NCI-H1436 (cell line): ENCODE measurements at regions not wholly inside any gene's neighbourhood (a gene's known extent, or its start where the extent isn't known, plus 50 kb on each side); places are given as distances from the start of the nearest gene placed in this dataset.

Experiments used
- DNase-seq: peaks from one replicate; lab custom pipeline; 2025; lab: John Stamatoyannopoulos, UW

GRCh38 chr13:80033286-80033685, 307.6 kb downstream of the SPRY2 start:
- no peak for DNase-seq

GRCh38 chr13:80030491-80030890, 310.4 kb downstream of the SPRY2 start:
- DNase-seq, result no peak

- no peak for DNase-seq
These were observed 311.8 kb downstream of the SPRY2 start for GRCh38 chr13:80029170-80029569.

- no peak for DNase-seq
These were observed 318.8 kb downstream of the SPRY2 start for GRCh38 chr13:80022146-80022545.

- DNase-seq, result no peak
These were observed 328.7 kb downstream of the SPRY2 start for GRCh38 chr13:80012251-80012650.

GRCh38 chr13:80011448-80012212, 329.3 kb downstream of the SPRY2 start:
- DNase-seq, result no peak

GRCh38 chr13:80010846-80011245, 330.1 kb downstream of the SPRY2 start:
- DNase-seq, result no peak

GRCh38 chr13:80010286-80010831, 330.6 kb downstream of the SPRY2 start:
- DNase-seq, result no peak

GRCh38 chr13:80009760-80010159, 331.2 kb downstream of the SPRY2 start:
- no peak for DNase-seq

GRCh38 chr13:80006940-80007339, 334.0 kb downstream of the SPRY2 start:
- DNase-seq, result no peak

GRCh38 chr13:80001510-80001842, 339.4 kb downstream of the SPRY2 start:
- DNase-seq, result no peak

- no peak for DNase-seq
These were observed 340.0 kb downstream of the SPRY2 start for GRCh38 chr13:80000684-80001509.

GRCh38 chr13:79999601-80000000, 341.3 kb downstream of the SPRY2 start:
- DNase-seq, result no peak

- DNase-seq, result no peak
These were observed 342.5 kb downstream of the SPRY2 start for GRCh38 chr13:79998381-79998880.

GRCh38 chr13:79997244-79997643, 343.7 kb downstream of the SPRY2 start:
- no peak for DNase-seq

- DNase-seq, result no peak
These were observed 345.6 kb downstream of the SPRY2 start for GRCh38 chr13:79995334-79995733.

GRCh38 chr13:79992111-79992510, 348.8 kb downstream of the SPRY2 start:
- DNase-seq, result no peak

- DNase-seq, result no peak
These were observed 350.9 kb downstream of the SPRY2 start for GRCh38 chr13:79990048-79990447.

- DNase-seq, result no peak
These were observed 351.7 kb downstream of the SPRY2 start for GRCh38 chr13:79989217-79989661.

GRCh38 chr13:79988573-79988972, 352.4 kb downstream of the SPRY2 start:
- no peak for DNase-seq

GRCh38 chr13:79987761-79988160, 353.2 kb downstream of the SPRY2 start:
- no peak for DNase-seq

GRCh38 chr13:79987323-79987722, 353.6 kb downstream of the SPRY2 start:
- no peak for DNase-seq

GRCh38 chr13:79986890-79987289, 354.0 kb downstream of the SPRY2 start:
- DNase-seq, result no peak
